ENCODE measurements at regions not wholly inside any gene's neighbourhood (a gene's known extent, or its start where the extent isn't known, plus 50 kb on each side); places are given as distances from the start of the nearest gene placed in this dataset.

GRCh38 chr11:37087650-37088572 is 489.9 kb upstream of the RAG2 start:
- no peak overlapping the region for H3K4me3 ChIP-seq (replicated peaks; ENCODE audit: low read depth, low read length)
- H3K27me3 ChIP-seq (replicated peaks; ENCODE audit: control insufficient read depth, insufficient read depth, low read length): no peaks in the 10 kb centered on the region
- H3K36me3 ChIP-seq (ENCODE audit: control insufficient read depth, insufficient read depth, low read length): no peaks in the 10 kb centered on the region
- no peak for TF ChIP-seq CTCF (IDR thresholded peaks at IDR 0.05; ENCODE audit: insufficient read depth, low read length, poor library complexity, severe bottlenecking)
- DNase-seq (ENCODE audit: extremely low read depth, insufficient read length): no peak

DNA sequence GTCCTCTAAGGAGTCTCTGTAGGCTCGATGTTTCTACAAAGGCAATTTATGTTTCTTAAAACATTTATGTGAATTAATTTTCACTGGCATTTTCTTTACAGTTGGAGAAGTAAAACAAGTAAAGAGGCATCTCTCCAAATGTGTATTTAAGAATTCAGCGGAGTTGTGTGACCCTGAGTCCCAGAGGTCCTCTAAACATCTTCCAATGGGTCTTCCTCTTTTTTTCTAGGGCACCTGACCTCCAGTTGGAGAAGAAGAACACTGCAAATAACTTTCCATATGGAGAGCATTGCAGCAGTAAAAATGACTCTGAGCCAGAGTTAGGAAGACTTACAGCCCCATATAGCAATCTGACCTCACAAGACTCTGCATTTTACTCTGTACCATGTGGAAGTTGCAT is 480.5 kb upstream of the RAG2 start:
- no peak overlapping the region for H3K4me3 ChIP-seq (replicated peaks; ENCODE audit: low read depth, low read length)
- no peaks in the 10 kb centered on the region for H3K27me3 ChIP-seq (replicated peaks; ENCODE audit: control insufficient read depth, insufficient read depth, low read length)
- TF ChIP-seq CTCF (IDR thresholded peaks at IDR 0.05; ENCODE audit: insufficient read depth, low read length, poor library complexity, severe bottlenecking): no peak
- DNase-seq (ENCODE audit: extremely low read depth, insufficient read length): no peak
- no peaks in the 10 kb centered on the region for H3K36me3 ChIP-seq (ENCODE audit: control insufficient read depth, insufficient read depth, low read length)

- no peak for DNase-seq (ENCODE audit: extremely low read depth, insufficient read length)
- no peaks in the 10 kb centered on the region for H3K36me3 ChIP-seq (ENCODE audit: control insufficient read depth, insufficient read depth, low read length)
- no peak for TF ChIP-seq CTCF (IDR thresholded peaks at IDR 0.05; ENCODE audit: insufficient read depth, low read length, poor library complexity, severe bottlenecking)
- H3K27me3 ChIP-seq (replicated peaks; ENCODE audit: control insufficient read depth, insufficient read depth, low read length): no peaks in the 10 kb centered on the region
- no peak overlapping the region for H3K4me3 ChIP-seq (replicated peaks; ENCODE audit: low read depth, low read length)
Observed at GRCh38 chr11:37076866-37077265, 478.8 kb upstream of the RAG2 start.

DNA sequence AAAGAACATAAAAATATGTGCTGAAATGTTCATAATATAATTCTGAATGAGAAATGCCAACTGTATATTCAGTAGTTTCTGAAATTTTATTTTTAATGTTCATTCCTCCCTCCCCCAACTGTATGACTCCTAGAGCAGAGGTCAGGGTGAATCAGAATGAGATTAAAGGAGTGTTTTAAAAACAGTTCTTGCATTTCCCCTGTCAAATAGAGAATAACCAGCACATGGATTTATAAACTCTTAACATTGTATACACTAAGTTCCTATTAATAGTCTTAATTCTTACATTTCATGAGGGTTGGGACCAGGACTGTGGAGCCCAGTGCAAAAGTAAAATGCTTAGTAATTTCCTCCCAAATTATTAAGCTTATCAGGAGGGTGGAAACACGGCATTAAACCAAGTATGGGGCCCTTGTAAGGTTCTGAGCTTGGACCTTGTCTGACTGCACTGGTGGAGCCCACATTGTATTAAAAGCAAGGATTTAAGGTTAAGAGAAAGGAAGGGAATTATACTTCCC is 474.6 kb upstream of the RAG2 start:
- no peak overlapping the region for H3K4me3 ChIP-seq (replicated peaks; ENCODE audit: low read depth, low read length)
- no peak for DNase-seq (ENCODE audit: extremely low read depth, insufficient read length)
- no peaks in the 10 kb centered on the region for H3K27me3 ChIP-seq (replicated peaks; ENCODE audit: control insufficient read depth, insufficient read depth, low read length)
- no peaks in the 10 kb centered on the region for H3K36me3 ChIP-seq (ENCODE audit: control insufficient read depth, insufficient read depth, low read length)
- TF ChIP-seq CTCF (IDR thresholded peaks at IDR 0.05; ENCODE audit: insufficient read depth, low read length, poor library complexity, severe bottlenecking): no peak

DNA sequence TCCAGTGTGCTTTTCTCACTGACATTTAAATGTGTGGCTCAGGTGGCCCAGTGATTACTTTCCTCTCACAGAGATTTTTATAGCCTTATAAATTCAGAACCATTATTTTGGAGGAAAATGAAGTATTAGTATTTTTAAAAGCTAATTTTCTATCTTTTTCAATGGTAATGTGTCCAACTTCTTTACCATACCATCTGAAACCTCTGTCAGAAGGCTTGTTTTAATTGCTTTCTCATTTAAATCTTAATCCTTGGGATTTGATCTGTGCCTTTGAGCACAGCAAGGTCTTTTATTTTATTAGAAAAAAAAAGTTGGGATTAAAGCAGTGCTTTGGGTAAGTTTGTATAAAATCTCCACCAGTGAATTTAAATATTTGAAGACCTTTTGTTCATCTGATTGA is 452.3 kb upstream of the RAG2 start:
- no peaks in the 10 kb centered on the region for H3K27me3 ChIP-seq (replicated peaks; ENCODE audit: control insufficient read depth, insufficient read depth, low read length)
- H3K4me3 ChIP-seq (replicated peaks; ENCODE audit: low read depth, low read length): no peak overlapping the region
- no peak for DNase-seq (ENCODE audit: extremely low read depth, insufficient read length)
- no peaks in the 10 kb centered on the region for H3K36me3 ChIP-seq (ENCODE audit: control insufficient read depth, insufficient read depth, low read length)
- TF ChIP-seq CTCF (IDR thresholded peaks at IDR 0.05; ENCODE audit: insufficient read depth, low read length, poor library complexity, severe bottlenecking): no peak

Measured in GM06990 (cell line).